Mesenchymal stem cell (in vitro differentiated cells and primary cell): ENCODE measurements at regions not wholly inside any gene's neighbourhood (a gene's known extent, or its start where the extent isn't known, plus 50 kb on each side); places are given as distances from the start of the nearest gene placed in this dataset.

Experiments
- DNase-seq: peaks from one replicate; pipeline ENCODE4 v3.0.0-alpha.2; 2013
- H2AFZ ChIP-seq: one replicate; pipeline ENCODE4 v1.6.1; 2013; ENCODE audit warnings: low read depth, mild to moderate bottlenecking, control low read depth, inconsistent platforms, low read length, moderate library complexity
- H2AK5ac ChIP-seq: 2 replicates; pipeline ENCODE4 v1.6.1; 2013; ENCODE audit warnings: low read length, moderate library complexity, mild to moderate bottlenecking, inconsistent platforms; ENCODE audit not compliant: severe bottlenecking
- H2BK120ac ChIP-seq: one replicate; pipeline ENCODE4 v1.6.1; 2013; ENCODE audit warnings: low read depth, mild to moderate bottlenecking, inconsistent platforms, low read length, moderate library complexity
- H2BK12ac ChIP-seq, 2 experiments: one replicate each; pipeline ENCODE4 v1.6.1; 2013; ENCODE audit warnings: inconsistent platforms in 2 of 2, low read length in 2 of 2, mild to moderate bottlenecking in 2 of 2, moderate library complexity in 2 of 2, control low read depth in 1 of 2
- H2BK15ac ChIP-seq: one replicate; pipeline ENCODE4 v1.6.1; 2013; ENCODE audit warnings: mild to moderate bottlenecking, low read depth, inconsistent platforms; ENCODE audit not compliant: poor library complexity, severe bottlenecking
- H2BK5ac ChIP-seq: 2 replicates; pipeline ENCODE4 v1.6.1; 2013; ENCODE audit warnings: low read depth, mild to moderate bottlenecking, low read length, control low read depth, inconsistent platforms; ENCODE audit not compliant: poor library complexity, severe bottlenecking
- H3K14ac ChIP-seq, 2 experiments: one replicate each; pipeline ENCODE4 v1.6.1; 2013; ENCODE audit warnings: inconsistent platforms in 2 of 2, low read length in 2 of 2, control low read depth in 1 of 2, mild to moderate bottlenecking in 1 of 2, moderate library complexity in 1 of 2
- H3K18ac ChIP-seq, 2 experiments: one replicate each; pipeline ENCODE4 v1.6.1; 2013; ENCODE audit warnings: inconsistent platforms in 2 of 2, low read length in 2 of 2, control low read depth in 1 of 2, low read depth in 1 of 2, mild to moderate bottlenecking in 1 of 2
- H3K23ac ChIP-seq, 2 experiments: one replicate each; pipeline ENCODE4 v1.6.1; 2013; ENCODE audit warnings: inconsistent platforms in 2 of 2, low read length in 2 of 2, mild to moderate bottlenecking in 2 of 2, moderate library complexity in 2 of 2, control low read depth in 1 of 2
- H3K27ac ChIP-seq: 2 replicates; pipeline ENCODE4 v1.5.1; 2013; ENCODE audit warnings: mild to moderate bottlenecking, moderate library complexity, low read length, control low read depth, inconsistent platforms; ENCODE audit not compliant: poor library complexity, severe bottlenecking
- H3K27me3 ChIP-seq, 2 experiments: 2 replicates each; pipeline versions ENCODE4 v1.6.1 to v1.7.0; 2013; ENCODE audit warnings: low read length in 2 of 2, mild to moderate bottlenecking in 2 of 2, moderate library complexity in 2 of 2, control low read depth in 1 of 2, inconsistent platforms in 1 of 2; ENCODE audit not compliant: control insufficient read depth in 1 of 2, insufficient read depth in 1 of 2
- H3K36me3 ChIP-seq, 2 experiments: 2 replicates each; pipeline versions ENCODE4 v1.6.1 to v1.7.0; 2013; ENCODE audit warnings: low read length in 2 of 2, control low read depth in 1 of 2, inconsistent platforms in 1 of 2, low read depth in 1 of 2, mild to moderate bottlenecking in 1 of 2; ENCODE audit not compliant: insufficient read depth in 2 of 2, control insufficient read depth in 1 of 2
- H3K4ac ChIP-seq, 2 experiments: one replicate each; pipeline ENCODE4 v1.6.1; 2013; ENCODE audit warnings: inconsistent platforms in 2 of 2, low read length in 2 of 2, mild to moderate bottlenecking in 2 of 2, moderate library complexity in 2 of 2, control low read depth in 1 of 2, low read depth in 1 of 2
- H3K4me1 ChIP-seq: 2 replicates; pipeline ENCODE4 v1.6.1; 2013; ENCODE audit warnings: low read depth, low read length, control low read depth; ENCODE audit not compliant: control insufficient read depth, insufficient read depth
- H3K4me2 ChIP-seq: 2 replicates; pipeline ENCODE4 v1.6.1; 2013; ENCODE audit warnings: low read length, mild to moderate bottlenecking, inconsistent platforms; ENCODE audit not compliant: poor library complexity, severe bottlenecking
- H3K4me3 ChIP-seq, 2 experiments: 2 replicates each; pipeline versions ENCODE4 v1.5.1 to v1.7.0; 2013; ENCODE audit warnings: low read length in 2 of 2, mild to moderate bottlenecking in 2 of 2, control low read depth in 1 of 2, low read depth in 1 of 2; ENCODE audit not compliant: insufficient read depth in 1 of 2
- H3K79me1 ChIP-seq: replicated peaks from 2 replicates; pipeline ENCODE4 v1.6.1; 2013; ENCODE audit warnings: mild to moderate bottlenecking, control low read depth, low read length, inconsistent platforms; ENCODE audit not compliant: poor library complexity, severe bottlenecking
- H3K9ac ChIP-seq: 2 replicates; pipeline ENCODE4 v1.7.0; 2013; ENCODE audit warnings: mild to moderate bottlenecking, low read length, moderate library complexity
- H3K9me3 ChIP-seq: 2 replicates; pipeline ENCODE4 v1.7.0; 2013; ENCODE audit warnings: mild to moderate bottlenecking, low read length; ENCODE audit not compliant: control insufficient read depth
- H4K8ac ChIP-seq: one replicate; pipeline ENCODE4 v1.6.1; 2013; ENCODE audit warnings: inconsistent platforms, mild to moderate bottlenecking, low read length, moderate library complexity
- H4K91ac ChIP-seq: one replicate; pipeline ENCODE4 v1.6.1; 2013; ENCODE audit warnings: mild to moderate bottlenecking, low read length, inconsistent platforms
- WGBS: methylation state at CpG from one replicate; pipeline ENCODE4 v1.1.7; 2013; ENCODE audit warnings: mixed read lengths; 5-methylcytosine and 5-hydroxymethylcytosine counted together

- H3K79me1 ChIP-seq = no peaks in the 10 kb centered on the region
- no peak overlapping the region for H3K23ac ChIP-seq
- H3K4ac ChIP-seq = no peak overlapping the region
- H2BK120ac ChIP-seq = no peak overlapping the region
- H4K91ac ChIP-seq = no peak overlapping the region
- no peak overlapping the region for H3K14ac ChIP-seq
- DNase-seq = no peak
- H3K9me3 ChIP-seq = no peaks in the 10 kb centered on the region
- H3K9ac ChIP-seq = no peak overlapping the region
- H3K4me2 ChIP-seq = no peak overlapping the region
- no peak overlapping the region for H2AK5ac ChIP-seq
- 89% methylated on average over 11 of the region's 11 CpGs for WGBS
- no peaks in the 10 kb centered on the region for H3K4me1 ChIP-seq
- no peak overlapping the region for H2AFZ ChIP-seq
- no peak overlapping the region for H3K4me3 ChIP-seq
- no peak overlapping the region for H2BK15ac ChIP-seq
- H3K27ac ChIP-seq = no peak overlapping the region
- H3K27me3 ChIP-seq = no peaks in the 10 kb centered on the region
- H2BK12ac ChIP-seq = no peak overlapping the region
- no peak overlapping the region for H4K8ac ChIP-seq
- no peak overlapping the region for H3K18ac ChIP-seq
- H2BK5ac ChIP-seq = no peak overlapping the region
- H3K36me3 ChIP-seq = no peaks in the 10 kb centered on the region
Measured at GRCh38 chr14:55500219-55500701, 59.8 kb upstream of the TBPL2 start.

DNA sequence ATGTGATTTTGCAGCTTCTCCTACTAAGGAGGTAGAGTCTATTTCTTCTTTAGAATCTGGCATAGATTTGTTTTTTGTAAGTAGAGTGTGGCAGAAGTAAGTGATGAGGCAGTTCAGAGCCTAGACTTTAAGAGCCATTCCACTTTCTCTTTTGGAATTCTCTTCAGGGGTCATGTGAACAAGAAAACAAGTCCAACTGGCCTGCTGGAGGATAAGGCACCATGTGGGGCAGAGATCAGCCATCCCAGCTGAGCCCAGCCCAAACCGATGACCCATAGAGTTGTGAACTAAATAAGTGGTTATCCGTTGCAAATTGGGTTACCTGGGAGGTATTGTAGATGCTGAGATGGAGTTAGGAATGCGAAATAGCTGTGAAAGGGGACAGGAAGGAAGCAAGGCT is 60.3 kb upstream of the TBPL2 start:
- H2BK12ac ChIP-seq = no peak overlapping the region
- H3K27ac ChIP-seq = no peak overlapping the region
- H4K91ac ChIP-seq = no peak overlapping the region
- H2BK5ac ChIP-seq = no peak overlapping the region
- no peaks in the 10 kb centered on the region for H3K36me3 ChIP-seq
- 84% methylated on average over 3 of the region's 3 CpGs for WGBS
- no peak overlapping the region for H3K23ac ChIP-seq
- no peak overlapping the region for H3K4me3 ChIP-seq
- no peak for DNase-seq
- no peak overlapping the region for H3K9ac ChIP-seq
- no peak overlapping the region for H3K18ac ChIP-seq
- H3K14ac ChIP-seq = no peak overlapping the region
- no peaks in the 10 kb centered on the region for H3K9me3 ChIP-seq
- H4K8ac ChIP-seq = no peak overlapping the region
- no peak overlapping the region for H2AFZ ChIP-seq
- no peak overlapping the region for H3K4me2 ChIP-seq
- no peaks in the 10 kb centered on the region for H3K27me3 ChIP-seq
- H2BK120ac ChIP-seq = no peak overlapping the region
- no peak overlapping the region for H2BK15ac ChIP-seq
- H3K4ac ChIP-seq = no peak overlapping the region
- H3K4me1 ChIP-seq = no peaks in the 10 kb centered on the region
- H3K79me1 ChIP-seq = no peaks in the 10 kb centered on the region
- no peak overlapping the region for H2AK5ac ChIP-seq

DNA sequence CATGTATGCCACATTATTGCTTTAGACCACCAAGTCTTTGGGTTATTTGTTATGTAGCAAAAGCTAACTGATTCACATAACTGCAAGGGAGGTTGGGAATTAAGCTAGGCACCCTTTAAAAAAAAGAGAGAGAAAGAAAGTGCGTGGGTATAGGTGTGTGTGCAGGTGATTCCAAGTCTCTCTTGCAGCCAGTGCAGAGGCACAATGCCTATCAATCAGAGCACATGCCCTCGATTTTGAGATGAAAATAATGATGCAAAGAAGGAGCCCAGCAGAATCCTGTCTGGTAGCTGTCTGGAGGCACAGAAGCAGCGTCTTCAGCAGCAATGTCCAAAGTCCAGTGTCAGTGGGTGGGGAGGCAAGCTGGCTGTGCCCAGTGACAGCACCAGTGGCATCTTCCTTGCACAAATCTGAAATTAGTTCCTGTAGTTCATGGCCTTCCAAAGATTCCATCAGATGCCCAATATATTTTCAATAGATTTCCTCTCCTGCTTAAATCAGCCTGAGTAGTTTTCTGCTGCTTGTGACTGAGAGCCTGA is 62.4 kb upstream of the TBPL2 start:
- WGBS = 78% methylated on average over 3 of the region's 3 CpGs
- Histone ChIP-seq H3K79me1 (no peaks in the 10 kb centered on the region), H3K9me3 (no peaks in the 10 kb centered on the region), H3K23ac (no peak overlapping the region), H2BK15ac (no peak overlapping the region), H4K91ac (no peak overlapping the region), H2AFZ (no peak overlapping the region), H2AK5ac (no peak overlapping the region), H3K14ac (no peak overlapping the region), H3K18ac (no peak overlapping the region), H3K9ac (no peak overlapping the region), H2BK120ac (no peak overlapping the region), H3K4ac (no peak overlapping the region), H3K36me3 (no peaks in the 10 kb centered on the region), H3K4me3 (no peak overlapping the region), H2BK12ac (no peak overlapping the region), H3K27me3 (no peaks in the 10 kb centered on the region), H3K4me1 (no peaks in the 10 kb centered on the region), H3K27ac (no peak overlapping the region), H2BK5ac (no peak overlapping the region), H3K4me2 (no peak overlapping the region), H4K8ac (no peak overlapping the region)
- DNase-seq = no peak

DNA sequence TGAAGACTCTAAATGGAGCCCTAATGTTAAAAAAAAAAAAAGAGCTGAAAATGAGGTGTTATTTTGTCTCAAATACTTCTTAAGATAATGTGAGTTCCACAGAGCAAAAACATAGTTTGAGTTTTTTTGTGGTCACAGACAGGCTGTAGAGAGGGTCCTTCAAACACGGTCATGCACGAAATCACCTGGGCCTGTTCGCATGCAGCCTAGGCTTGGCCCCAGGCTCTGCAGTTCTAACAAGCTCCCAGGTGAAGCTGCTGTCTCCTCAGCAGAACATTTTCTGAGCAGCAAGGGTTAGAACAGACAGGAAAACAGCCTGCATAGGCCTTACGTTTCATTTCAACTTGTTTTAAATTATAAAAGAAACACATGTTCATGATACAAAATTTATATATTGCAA is 65.4 kb upstream of the TBPL2 start:
- no peak overlapping the region for H3K18ac ChIP-seq
- H3K27me3 ChIP-seq = no peaks in the 10 kb centered on the region
- H3K9ac ChIP-seq = no peak overlapping the region
- no peaks in the 10 kb centered on the region for H3K4me1 ChIP-seq
- no peak overlapping the region for H3K4me2 ChIP-seq
- no peak overlapping the region for H3K4me3 ChIP-seq
- H2BK15ac ChIP-seq = no peak overlapping the region
- peaks cover under 1% of the 10 kb centered on the region for H3K9me3 ChIP-seq
- WGBS = 93% methylated on average over 3 of the region's 4 CpGs
- H4K8ac ChIP-seq = no peak overlapping the region
- H2AK5ac ChIP-seq = no peak overlapping the region
- no peak overlapping the region for H4K91ac ChIP-seq
- H3K23ac ChIP-seq = no peak overlapping the region
- H3K14ac ChIP-seq = no peak overlapping the region
- H2BK12ac ChIP-seq = no peak overlapping the region
- no peak for DNase-seq
- H3K4ac ChIP-seq = no peak overlapping the region
- H3K27ac ChIP-seq = no peak overlapping the region
- no peak overlapping the region for H2BK120ac ChIP-seq
- no peaks in the 10 kb centered on the region for H3K36me3 ChIP-seq
- no peak overlapping the region for H2AFZ ChIP-seq
- H3K79me1 ChIP-seq = no peaks in the 10 kb centered on the region
- H2BK5ac ChIP-seq = no peak overlapping the region
